ENCODE measurements at regions not wholly inside any gene's neighbourhood (a gene's known extent, or its start where the extent isn't known, plus 50 kb on each side); places are given as distances from the start of the nearest gene placed in this dataset.

DNA sequence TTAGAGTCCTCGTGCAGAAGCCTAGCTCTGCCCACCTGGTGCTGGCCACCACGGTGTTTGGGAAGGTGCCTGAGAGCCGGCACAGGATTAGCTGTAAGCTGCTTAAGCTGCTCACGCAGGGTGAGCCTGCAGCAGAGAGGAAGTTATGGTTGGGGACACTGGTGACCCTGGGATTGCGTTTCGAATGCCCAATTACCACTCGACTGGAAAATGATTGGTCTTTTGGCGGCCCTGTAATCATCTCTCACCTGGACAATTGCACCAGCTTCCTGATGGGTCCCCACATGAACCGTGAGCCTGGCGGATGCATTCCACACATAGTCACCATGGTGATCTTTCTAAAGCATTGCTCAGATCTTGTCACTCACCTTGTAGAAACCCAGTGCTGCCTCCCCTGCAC lies 442.3 kb upstream of the ZMIZ1 start:
- no TSS peak for BruUV-seq (replicated peaks)

DNA sequence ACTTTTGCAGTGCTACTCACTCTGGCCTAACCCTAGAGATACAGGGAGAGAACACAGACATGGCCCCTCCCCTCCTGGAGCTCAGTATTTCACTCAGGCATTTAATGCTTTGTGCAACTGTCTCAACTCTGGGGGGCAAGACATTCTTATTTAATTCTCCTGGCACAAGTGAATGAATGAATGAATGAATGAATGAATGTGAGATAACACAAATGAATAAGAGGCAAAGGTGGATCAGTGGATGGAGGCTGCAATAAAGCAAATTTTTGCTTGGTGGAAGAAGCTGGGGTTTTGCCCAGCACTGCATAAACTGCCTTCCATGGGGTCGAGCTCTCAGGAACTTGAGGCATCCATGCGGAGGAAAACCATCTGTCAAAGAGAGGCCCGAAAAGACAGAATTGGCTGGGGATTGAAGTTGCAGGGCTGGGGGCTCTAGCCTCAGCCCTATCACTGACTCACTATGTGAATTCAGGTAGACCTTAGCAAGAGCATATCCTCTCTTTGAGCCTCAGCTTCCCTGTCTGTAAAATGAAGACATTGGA lies 441.4 kb upstream of the ZMIZ1 start:
- ChIA-PET CTCF (no interaction called here), POLR2A (ENCODE audit: low non-redundant PET) (no interaction called here)
- Histone ChIP-seq H3K27ac (ENCODE audit: low read depth, low read length, poor library complexity, severe bottlenecking) (no peak overlapping the region), H3K4me3 (ENCODE audit: low read depth, low read length, poor library complexity, severe bottlenecking) (no peak overlapping the region), H3K4me1 (ENCODE audit: insufficient read depth, low read length, poor library complexity, severe bottlenecking) (no peaks in the 10 kb centered on the region), H3K36me3 (ENCODE audit: insufficient read depth, low read length, poor library complexity, severe bottlenecking) (no peaks in the 10 kb centered on the region), H3K9me3 (ENCODE audit: low read depth, low read length, poor library complexity, severe bottlenecking) (no peaks in the 10 kb centered on the region), H3K27me3 (replicated peaks; ENCODE audit: insufficient read depth, low read depth, low read length, poor library complexity) (no peaks in the 10 kb centered on the region)
- DNase-seq (ENCODE audit: low spot score) = no peak
- intact Hi-C loops (cut with micrococcal nuclease; ENCODE audit: unreplicated experiment) = no loop called here
- TF ChIP-seq EZH2 (IDR thresholded peaks at IDR 0.05; ENCODE audit: borderline replicate concordance, low read depth, low read length, poor library complexity, severe bottlenecking) = no peak
- TF ChIP-seq, protein P1, sequence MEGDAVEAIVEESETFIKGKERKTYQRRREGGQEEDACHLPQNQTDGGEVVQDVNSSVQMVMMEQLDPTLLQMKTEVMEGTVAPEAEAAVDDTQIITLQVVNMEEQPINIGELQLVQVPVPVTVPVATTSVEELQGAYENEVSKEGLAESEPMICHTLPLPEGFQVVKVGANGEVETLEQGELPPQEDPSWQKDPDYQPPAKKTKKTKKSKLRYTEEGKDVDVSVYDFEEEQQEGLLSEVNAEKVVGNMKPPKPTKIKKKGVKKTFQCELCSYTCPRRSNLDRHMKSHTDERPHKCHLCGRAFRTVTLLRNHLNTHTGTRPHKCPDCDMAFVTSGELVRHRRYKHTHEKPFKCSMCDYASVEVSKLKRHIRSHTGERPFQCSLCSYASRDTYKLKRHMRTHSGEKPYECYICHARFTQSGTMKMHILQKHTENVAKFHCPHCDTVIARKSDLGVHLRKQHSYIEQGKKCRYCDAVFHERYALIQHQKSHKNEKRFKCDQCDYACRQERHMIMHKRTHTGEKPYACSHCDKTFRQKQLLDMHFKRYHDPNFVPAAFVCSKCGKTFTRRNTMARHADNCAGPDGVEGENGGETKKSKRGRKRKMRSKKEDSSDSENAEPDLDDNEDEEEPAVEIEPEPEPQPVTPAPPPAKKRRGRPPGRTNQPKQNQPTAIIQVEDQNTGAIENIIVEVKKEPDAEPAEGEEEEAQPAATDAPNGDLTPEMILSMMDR (conservative IDR thresholded peaks at IDR 0.05; ENCODE audit: low read depth, low read length) = no peak
- BruUV-seq (replicated peaks) = no TSS peak

More for the DNA sequence above, 442.3 kb upstream of the ZMIZ1 start:
- intact Hi-C loops (cut with micrococcal nuclease; ENCODE audit: unreplicated experiment) = no loop called here
- no peaks in the 10 kb centered on the region for H3K4me1 ChIP-seq (ENCODE audit: insufficient read depth, low read length, poor library complexity, severe bottlenecking)
- H3K27ac ChIP-seq (ENCODE audit: low read depth, low read length, poor library complexity, severe bottlenecking) = no peak overlapping the region
- no peak overlapping the region for H3K4me3 ChIP-seq (ENCODE audit: low read depth, low read length, poor library complexity, severe bottlenecking)
- POLR2A ChIA-PET (ENCODE audit: low non-redundant PET) = no interaction called here
- no peak for TF ChIP-seq EZH2 (IDR thresholded peaks at IDR 0.05; ENCODE audit: borderline replicate concordance, low read depth, low read length, poor library complexity, severe bottlenecking)
- TF ChIP-seq, protein P1 (conservative IDR thresholded peaks at IDR 0.05; ENCODE audit: low read depth, low read length) = no peak
- no peaks in the 10 kb centered on the region for H3K9me3 ChIP-seq (ENCODE audit: low read depth, low read length, poor library complexity, severe bottlenecking)
- CTCF ChIA-PET = no interaction called here
- no peaks in the 10 kb centered on the region for H3K36me3 ChIP-seq (ENCODE audit: insufficient read depth, low read length, poor library complexity, severe bottlenecking)
- H3K27me3 ChIP-seq (replicated peaks; ENCODE audit: insufficient read depth, low read depth, low read length, poor library complexity) = no peaks in the 10 kb centered on the region
- no peak for DNase-seq (ENCODE audit: low spot score)

DNA sequence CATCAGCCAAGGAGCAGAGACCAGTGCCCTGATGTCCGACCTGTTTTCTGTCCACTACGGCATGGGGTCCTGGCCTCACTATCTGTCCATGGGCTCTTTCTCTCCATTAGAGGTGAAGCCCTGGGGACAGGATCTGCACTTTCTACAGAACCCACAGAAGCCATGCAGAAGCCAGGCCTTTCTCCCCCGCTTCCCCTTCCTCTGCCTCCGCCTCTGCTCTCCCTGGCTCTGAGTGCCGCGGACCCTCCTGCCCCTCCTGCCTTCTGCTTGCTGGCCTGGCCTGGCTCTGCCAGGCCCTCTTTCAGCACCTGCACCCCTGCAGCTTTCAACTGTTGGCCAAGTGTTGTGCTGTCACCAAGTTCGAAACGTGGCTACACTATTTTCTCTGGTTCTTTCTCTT lies 439.8 kb upstream of the ZMIZ1 start:
- intact Hi-C loops (cut with micrococcal nuclease; ENCODE audit: unreplicated experiment) = no loop called here
- Histone ChIP-seq H3K27ac (ENCODE audit: low read depth, low read length, poor library complexity, severe bottlenecking) (no peak overlapping the region), H3K27me3 (replicated peaks; ENCODE audit: insufficient read depth, low read depth, low read length, poor library complexity) (no peaks in the 10 kb centered on the region), H3K9me3 (ENCODE audit: low read depth, low read length, poor library complexity, severe bottlenecking) (no peaks in the 10 kb centered on the region), H3K36me3 (ENCODE audit: insufficient read depth, low read length, poor library complexity, severe bottlenecking) (no peaks in the 10 kb centered on the region), H3K4me3 (ENCODE audit: low read depth, low read length, poor library complexity, severe bottlenecking) (no peak overlapping the region), H3K4me1 (ENCODE audit: insufficient read depth, low read length, poor library complexity, severe bottlenecking) (no peaks in the 10 kb centered on the region)
- no TSS peak for BruUV-seq (replicated peaks)
- no peak for DNase-seq (ENCODE audit: low spot score)
- ChIA-PET CTCF (no interaction called here), POLR2A (ENCODE audit: low non-redundant PET) (no interaction called here)
- TF ChIP-seq, protein P1 (conservative IDR thresholded peaks at IDR 0.05; ENCODE audit: low read depth, low read length) = no peak
- no peak for TF ChIP-seq EZH2 (IDR thresholded peaks at IDR 0.05; ENCODE audit: borderline replicate concordance, low read depth, low read length, poor library complexity, severe bottlenecking)
